ENCODE measurements at regions not wholly inside any gene's neighbourhood (a gene's known extent, or its start where the extent isn't known, plus 50 kb on each side); places are given as distances from the start of the nearest gene placed in this dataset.

DNA sequence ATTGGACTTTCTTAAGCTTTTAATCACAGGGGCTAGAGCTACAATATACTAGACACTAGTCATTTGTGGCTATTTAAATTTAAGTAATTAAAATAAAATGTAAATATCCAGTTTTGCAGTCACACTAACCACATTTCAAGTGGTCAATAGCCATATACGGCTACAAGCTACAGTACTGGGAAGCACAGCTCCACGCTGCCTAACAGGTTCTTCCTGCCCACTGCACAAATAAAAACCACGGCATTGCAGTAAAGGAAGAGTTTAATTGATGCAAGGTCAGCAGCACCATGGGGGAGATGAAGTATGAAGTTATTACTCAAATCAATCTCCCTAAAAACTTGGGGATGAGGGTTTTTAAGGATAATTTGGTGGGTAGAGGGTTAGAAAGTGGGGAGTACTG is 134.1 kb downstream of the LURAP1L start:
- no peak for DNase-seq (ENCODE audit: low read depth)
- TF ChIP-seq, protein P1, sequence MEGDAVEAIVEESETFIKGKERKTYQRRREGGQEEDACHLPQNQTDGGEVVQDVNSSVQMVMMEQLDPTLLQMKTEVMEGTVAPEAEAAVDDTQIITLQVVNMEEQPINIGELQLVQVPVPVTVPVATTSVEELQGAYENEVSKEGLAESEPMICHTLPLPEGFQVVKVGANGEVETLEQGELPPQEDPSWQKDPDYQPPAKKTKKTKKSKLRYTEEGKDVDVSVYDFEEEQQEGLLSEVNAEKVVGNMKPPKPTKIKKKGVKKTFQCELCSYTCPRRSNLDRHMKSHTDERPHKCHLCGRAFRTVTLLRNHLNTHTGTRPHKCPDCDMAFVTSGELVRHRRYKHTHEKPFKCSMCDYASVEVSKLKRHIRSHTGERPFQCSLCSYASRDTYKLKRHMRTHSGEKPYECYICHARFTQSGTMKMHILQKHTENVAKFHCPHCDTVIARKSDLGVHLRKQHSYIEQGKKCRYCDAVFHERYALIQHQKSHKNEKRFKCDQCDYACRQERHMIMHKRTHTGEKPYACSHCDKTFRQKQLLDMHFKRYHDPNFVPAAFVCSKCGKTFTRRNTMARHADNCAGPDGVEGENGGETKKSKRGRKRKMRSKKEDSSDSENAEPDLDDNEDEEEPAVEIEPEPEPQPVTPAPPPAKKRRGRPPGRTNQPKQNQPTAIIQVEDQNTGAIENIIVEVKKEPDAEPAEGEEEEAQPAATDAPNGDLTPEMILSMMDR (conservative IDR thresholded peaks at IDR 0.05; ENCODE audit: low read depth, low read length): no peak
- H3K4me3 ChIP-seq (ENCODE audit: low read depth, low read length): no peak overlapping the region

DNA sequence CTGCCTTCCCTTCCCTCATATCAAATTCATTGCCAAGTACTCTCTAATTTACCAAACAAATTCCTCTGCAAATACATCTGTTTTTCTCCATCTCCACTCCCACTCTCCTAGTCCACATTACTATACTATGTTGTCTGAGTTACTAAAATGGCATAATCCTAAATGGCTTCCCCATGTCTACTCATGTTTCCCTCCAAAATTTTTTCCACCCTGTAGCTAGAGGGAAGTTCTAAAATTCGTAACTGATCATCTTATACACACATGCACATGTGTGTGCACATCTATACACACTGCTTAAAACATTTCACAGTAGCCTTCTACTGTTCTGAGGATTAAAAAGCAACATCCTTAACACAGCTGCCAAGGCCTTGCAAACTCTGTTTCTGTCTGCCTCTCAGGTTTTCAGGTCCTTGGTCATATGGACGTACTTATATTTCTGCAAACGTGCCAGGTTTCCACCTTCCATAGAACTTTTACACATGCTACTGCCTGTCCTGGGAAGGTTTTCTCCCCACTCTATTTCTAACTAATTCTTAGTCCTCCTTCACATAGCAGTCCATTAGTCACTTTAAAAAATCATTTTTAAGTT is 140.6 kb downstream of the LURAP1L start:
- H3K4me3 ChIP-seq (ENCODE audit: low read depth, low read length): no peak overlapping the region
- DNase-seq (ENCODE audit: low read depth): no peak
- TF ChIP-seq, protein P1 (conservative IDR thresholded peaks at IDR 0.05; ENCODE audit: low read depth, low read length): no peak

DNA sequence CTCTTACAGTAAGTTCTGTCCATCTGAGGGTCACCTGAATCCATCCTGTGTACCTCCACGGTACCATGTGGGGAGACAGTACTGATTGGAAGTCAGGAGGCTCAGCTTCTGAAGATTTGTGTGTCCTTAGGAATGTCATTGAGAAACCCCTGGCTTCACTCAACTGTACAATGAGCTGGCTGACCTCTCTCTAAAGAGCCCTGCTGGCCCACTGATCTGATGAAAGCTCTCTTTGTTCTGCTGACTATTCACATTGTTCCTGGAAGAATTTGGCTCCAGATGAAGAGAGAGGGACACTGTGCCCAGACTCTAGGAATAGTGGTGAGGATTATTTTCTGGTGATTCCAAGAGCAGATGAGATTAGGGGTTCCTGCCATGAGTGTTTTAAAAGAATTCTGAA is 141.2 kb downstream of the LURAP1L start:
- H3K4me3 ChIP-seq (ENCODE audit: low read depth, low read length): no peak overlapping the region
- DNase-seq (ENCODE audit: low read depth): peak; percentile 70
- TF ChIP-seq, protein P1 (conservative IDR thresholded peaks at IDR 0.05; ENCODE audit: low read depth, low read length): no peak

DNA sequence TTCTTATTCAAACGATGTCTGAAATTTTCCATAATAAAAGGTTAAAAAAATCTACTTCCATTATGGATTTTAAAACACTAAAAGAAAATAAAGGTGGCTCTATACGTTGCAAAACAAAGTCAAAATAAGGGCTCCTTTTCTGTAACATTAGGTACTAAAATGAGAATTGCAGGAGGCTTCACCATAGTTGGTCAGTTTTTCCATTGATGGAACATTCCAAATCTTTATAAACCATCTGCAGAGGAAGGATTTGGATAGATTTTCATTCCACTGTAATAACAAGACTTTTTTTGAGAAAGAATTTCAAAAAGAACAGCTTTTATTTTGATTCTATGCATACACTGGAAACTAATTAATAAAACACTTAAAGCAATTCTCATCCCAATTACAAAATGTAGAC is 145.6 kb downstream of the LURAP1L start:
- H3K4me3 ChIP-seq (ENCODE audit: low read depth, low read length): no peak overlapping the region
- DNase-seq (ENCODE audit: low read depth): no peak
- TF ChIP-seq, protein P1 (conservative IDR thresholded peaks at IDR 0.05; ENCODE audit: low read depth, low read length): no peak

DNA sequence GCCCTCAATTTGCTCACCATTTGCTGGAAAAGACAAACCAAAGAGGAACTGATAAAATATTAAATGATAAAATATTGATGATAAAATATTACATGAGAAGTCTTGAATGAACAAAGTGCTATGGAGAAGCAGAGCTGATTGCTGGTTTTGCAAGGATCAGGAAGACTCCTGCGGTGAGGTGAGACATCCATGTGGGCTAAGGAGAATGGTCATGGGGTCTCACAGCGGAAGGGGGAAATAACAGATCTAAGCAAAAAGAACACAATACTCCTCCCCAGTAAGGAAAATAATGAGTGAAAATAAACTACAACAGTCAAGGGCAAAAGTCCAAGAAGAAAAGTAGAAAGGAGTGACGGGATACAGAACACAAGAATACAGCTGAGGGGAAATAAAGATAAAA is 146.8 kb downstream of the LURAP1L start:
- peak; percentile 57 for DNase-seq (ENCODE audit: low read depth)
- TF ChIP-seq, protein P1 (conservative IDR thresholded peaks at IDR 0.05; ENCODE audit: low read depth, low read length): no peak
- no peak overlapping the region for H3K4me3 ChIP-seq (ENCODE audit: low read depth, low read length)

DNA sequence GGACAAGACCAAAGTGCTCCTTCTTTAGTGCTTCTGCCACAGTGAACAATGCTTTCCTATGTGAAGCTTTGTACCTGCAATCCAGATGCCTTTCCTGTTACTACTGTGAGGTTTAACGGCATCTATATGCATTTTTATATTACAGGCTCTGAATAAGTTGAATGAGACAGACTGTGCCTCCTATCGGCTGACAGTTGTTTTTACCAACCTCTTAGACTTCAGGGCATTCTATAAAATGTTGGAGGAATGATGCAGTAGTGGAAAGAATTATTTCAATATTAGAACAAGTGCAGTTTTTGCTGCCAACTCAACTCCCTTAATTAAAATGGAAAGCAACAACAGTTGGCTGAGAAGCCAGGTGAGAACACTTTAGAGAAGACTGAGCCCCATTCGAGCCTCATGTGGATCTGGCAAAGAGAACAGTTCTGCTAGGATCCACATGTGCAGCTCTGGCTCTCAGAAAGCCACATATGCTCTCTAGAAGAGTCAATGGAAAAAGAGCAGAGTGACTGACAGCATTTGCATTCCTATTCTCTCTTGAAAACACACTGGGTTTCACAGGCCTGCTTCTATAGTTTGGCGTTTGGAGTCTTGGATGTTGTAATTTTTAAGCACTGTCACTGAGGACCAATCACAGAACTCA is 147.5 kb downstream of the LURAP1L start:
- TF ChIP-seq, protein P1 (conservative IDR thresholded peaks at IDR 0.05; ENCODE audit: low read depth, low read length): no peak
- DNase-seq (ENCODE audit: low read depth): peak; percentile 55
- no peak overlapping the region for H3K4me3 ChIP-seq (ENCODE audit: low read depth, low read length)

DNA sequence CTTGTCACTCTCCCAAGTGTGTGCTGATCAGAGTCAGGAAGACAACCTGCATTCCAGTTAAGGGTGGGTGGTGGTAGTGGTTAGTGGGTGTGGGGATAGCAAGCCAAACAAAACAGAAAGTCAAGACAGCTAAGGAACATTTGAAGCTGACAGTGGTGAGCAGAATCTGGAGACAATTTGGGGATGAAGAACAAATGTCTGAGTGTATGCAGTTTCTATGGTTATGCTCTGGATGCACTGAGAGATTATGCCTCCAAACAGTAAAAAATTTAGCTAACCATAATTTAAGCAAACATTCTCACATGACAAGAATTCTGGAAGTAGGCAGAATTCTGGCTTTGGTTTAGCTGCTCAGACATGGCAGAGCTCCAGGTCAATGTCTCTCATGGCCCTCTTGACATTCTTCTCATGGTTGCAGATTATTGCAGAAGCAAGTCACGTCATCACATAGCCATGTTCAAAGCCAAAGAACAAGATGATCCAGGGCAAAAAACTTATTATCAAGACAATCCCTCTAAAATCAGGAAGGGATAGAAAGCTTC is 148.7 kb downstream of the LURAP1L start:
- H3K4me3 ChIP-seq (ENCODE audit: low read depth, low read length): no peak overlapping the region
- TF ChIP-seq, protein P1 (conservative IDR thresholded peaks at IDR 0.05; ENCODE audit: low read depth, low read length): no peak
- DNase-seq (ENCODE audit: low read depth): peak; percentile 99
